PC-9 (cell line): ENCODE measurements at regions not wholly inside any gene's neighbourhood (a gene's known extent, or its start where the extent isn't known, plus 50 kb on each side); places are given as distances from the start of the nearest gene placed in this dataset.

Experiments
- BruUV-seq: library from RNA; stranded (reverse); fragments of 400-500 nt; replicated peaks from 2 replicates; lab custom pipeline; 2021; lab: Mats Ljungman, UMichigan
- CTCF ChIA-PET: fragments of 300-600 bp; sonication (Branson Sonifier 250); formaldehyde crosslinking; loops from one replicate; lab custom pipeline; 2022; ENCODE audit warnings: antibody characterized with exemption; lab: Charles Lee
- POLR2A ChIA-PET: fragments of 300-600 bp; sonication (Branson Sonifier 250); formaldehyde crosslinking; loops from one replicate; lab custom pipeline; 2022; ENCODE audit warnings: antibody characterized with exemption; ENCODE audit not compliant: unreplicated experiment; lab: Charles Lee
- DNase-seq, 2 experiments: peaks; one replicate each; pipeline versions ENCODE4 v3.0.0 to v3.0.0-alpha.2; 2015 to 2022; ENCODE audit warnings: mixed read lengths in 1 of 2
- H2AFZ ChIP-seq: fragments of 200-600 bp; sonication (generic); 2 replicates; pipeline ENCODE4 v1.8.1; 2017; ENCODE audit warnings: antibody characterized with exemption
- H3F3A ChIP-seq: fragments of 200-600 bp; sonication (generic); 2 replicates; pipeline ENCODE4 v1.8.1; 2017; ENCODE audit warnings: antibody characterized with exemption, mild to moderate bottlenecking, low read depth; ENCODE audit not compliant: insufficient read depth
- H3K27ac ChIP-seq: fragments of 200-600 bp; sonication (generic); 2 replicates; pipeline ENCODE4 v1.6.1; 2016; ENCODE audit warnings: mixed run types
- H3K27me3 ChIP-seq: fragments of 200-600 bp; sonication (generic); 2 replicates; pipeline ENCODE4 v1.6.1; 2016; ENCODE audit warnings: low read depth, mixed run types; ENCODE audit not compliant: insufficient read depth
- H3K36me3 ChIP-seq: fragments of 200-600 bp; sonication (generic); 2 replicates; pipeline ENCODE4 v1.6.1; 2016; ENCODE audit warnings: low read depth, mixed run types
- H3K4me1 ChIP-seq: fragments of 200-600 bp; sonication (generic); replicated peaks from 2 replicates; pipeline ENCODE4 v1.6.1; 2016; ENCODE audit warnings: mixed run types; ENCODE audit not compliant: insufficient read depth
- H3K4me2 ChIP-seq: fragments of 200-600 bp; sonication (generic); 2 replicates; pipeline ENCODE4 v1.6.1; 2017; ENCODE audit warnings: mixed run types
- H3K4me3 ChIP-seq: fragments of 200-600 bp; sonication (generic); 2 replicates; pipeline ENCODE4 v1.6.1; 2016; ENCODE audit warnings: mixed run types
- H3K79me2 ChIP-seq: fragments of 200-600 bp; sonication (generic); 2 replicates; pipeline ENCODE4 v1.6.1; 2017; ENCODE audit warnings: low read depth, mixed run types
- H3K9me2 ChIP-seq: fragments of 200-600 bp; sonication (generic); 2 replicates; pipeline ENCODE4 v1.8.1; 2017; ENCODE audit warnings: mild to moderate bottlenecking; ENCODE audit not compliant: insufficient read depth
- H3K9me3 ChIP-seq: fragments of 200-600 bp; sonication (generic); 2 replicates; pipeline ENCODE4 v1.8.1; 2016; ENCODE audit warnings: low read depth; ENCODE audit not compliant: insufficient read depth
- H4K20me1 ChIP-seq: fragments of 200-600 bp; sonication (generic); 2 replicates; pipeline ENCODE4 v1.8.1; 2017; ENCODE audit not compliant: insufficient read depth
- CTCF ChIP-seq: fragments of 200-600 bp; sonication (generic); conservative IDR thresholded peaks from 2 replicates; pipeline ENCODE4 v1.6.1; 2017; ENCODE audit warnings: mixed run types, antibody characterized with exemption, mild to moderate bottlenecking, moderate library complexity
- EZH2 ChIP-seq: fragments of 200-600 bp; sonication (generic); IDR thresholded peaks from 2 replicates; pipeline ENCODE4 v1.8.0; 2017; ENCODE audit warnings: antibody characterized with exemption, low read depth
- intact Hi-C: fragments of 100-400 bp; cut with micrococcal nuclease; formaldehyde crosslinking; loops from one replicate; pipeline ENCODE4 v1.10.0; 2022; ENCODE audit not compliant: unreplicated experiment

- CTCF ChIA-PET = no interaction called here
- no peaks in the 10 kb centered on the region for H3K9me2 ChIP-seq
- H3K36me3 ChIP-seq = no peaks in the 10 kb centered on the region
- BruUV-seq = no TSS peak
- H4K20me1 ChIP-seq = no peaks in the 10 kb centered on the region
- DNase-seq = no peak
- no peak overlapping the region for H3K4me2 ChIP-seq
- H3F3A ChIP-seq = no peaks in the 10 kb centered on the region
- H3K4me3 ChIP-seq = no peak overlapping the region
- no peaks in the 10 kb centered on the region; the same call in none of the 2 replicates for H3K9me3 ChIP-seq
- H3K4me1 ChIP-seq = no peaks in the 10 kb centered on the region
- TF ChIP-seq CTCF (no peak), EZH2 (no peak)
- POLR2A ChIA-PET = no interaction called here
- no peak overlapping the region for H3K27ac ChIP-seq
- H3K27me3 ChIP-seq = no peaks in the 10 kb centered on the region
- intact Hi-C loops = no loop called here
- H3K79me2 ChIP-seq = no peaks in the 10 kb centered on the region
- no peak overlapping the region for H2AFZ ChIP-seq
Measured at GRCh38 chr3:187491371-187491770, 123.2 kb downstream of the RTP4 start.

DNA sequence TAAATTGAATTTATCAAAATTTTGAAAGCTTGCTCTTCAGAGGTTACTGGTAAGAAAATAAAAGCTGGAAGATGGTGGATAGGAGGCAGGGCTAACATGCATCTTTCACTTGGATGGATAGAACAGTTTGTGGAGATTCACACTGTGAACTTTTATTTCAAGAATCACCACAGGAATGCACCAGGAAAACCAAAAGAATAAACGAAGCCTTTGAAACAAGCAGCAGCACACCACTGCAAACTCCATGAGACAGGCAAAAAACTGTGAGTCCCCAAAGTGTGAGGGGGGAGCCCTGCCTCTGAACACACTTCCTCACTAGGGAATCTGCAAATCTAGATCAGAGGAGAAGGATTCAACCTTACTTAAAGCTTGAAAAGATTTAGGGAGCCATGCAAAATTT is 122.2 kb downstream of the RTP4 start:
- POLR2A ChIA-PET = interaction anchor here (0.7 kb wide), 1 partner anchor 1571 kb away, joined by 4 read pairs; no protein-coding TSS in a partner anchor
- CTCF ChIA-PET = no interaction called here
- no peak for DNase-seq

GRCh38 chr3:187484547-187485295 is 116.5 kb downstream of the RTP4 start:
- H3K4me2 ChIP-seq = no peak overlapping the region
- DNase-seq = no peak
- H3F3A ChIP-seq = no peaks in the 10 kb centered on the region
- no peak overlapping the region for H3K4me3 ChIP-seq
- BruUV-seq = no TSS peak
- intact Hi-C loops = no loop called here
- no peaks in the 10 kb centered on the region for H3K9me2 ChIP-seq
- ChIA-PET POLR2A (no interaction called here), CTCF (no interaction called here)
- no peaks in the 10 kb centered on the region for H3K9me3 ChIP-seq
- H3K36me3 ChIP-seq = no peaks in the 10 kb centered on the region
- H3K4me1 ChIP-seq = no peaks in the 10 kb centered on the region
- peaks cover 25% of the 10 kb centered on the region for H3K27me3 ChIP-seq
- no peak for TF ChIP-seq CTCF
- no peak for TF ChIP-seq EZH2
- no peak overlapping the region for H3K27ac ChIP-seq
- H3K79me2 ChIP-seq = no peaks in the 10 kb centered on the region
- H4K20me1 ChIP-seq = no peaks in the 10 kb centered on the region
- no peak overlapping the region for H2AFZ ChIP-seq

More for the DNA sequence above, 122.2 kb downstream of the RTP4 start:
- no peaks in the 10 kb centered on the region for H3K79me2 ChIP-seq
- TF ChIP-seq CTCF (no peak), EZH2 (no peak)
- H4K20me1 ChIP-seq = no peaks in the 10 kb centered on the region
- H3K36me3 ChIP-seq = no peaks in the 10 kb centered on the region
- no TSS peak for BruUV-seq
- no peak overlapping the region for H3K4me2 ChIP-seq
- no peaks in the 10 kb centered on the region for H3K4me1 ChIP-seq
- H3K9me2 ChIP-seq = no peaks in the 10 kb centered on the region
- H3K4me3 ChIP-seq = no peak overlapping the region
- H3K27ac ChIP-seq = no peak overlapping the region
- no peaks in the 10 kb centered on the region for H3K27me3 ChIP-seq
- H3K9me3 ChIP-seq = no peaks in the 10 kb centered on the region; the same call in none of the 2 replicates
- intact Hi-C loops = no loop called here
- no peaks in the 10 kb centered on the region for H3F3A ChIP-seq
- no peak overlapping the region for H2AFZ ChIP-seq
